Mesodermal cell (in vitro differentiated cells): ENCODE measurements at regions not wholly inside any gene's neighbourhood (a gene's known extent, or its start where the extent isn't known, plus 50 kb on each side); places are given as distances from the start of the nearest gene placed in this dataset.

Source experiments
- H3K27ac ChIP-seq: 2 replicates; pipeline ENCODE4 v1.7.0; 2013; ENCODE audit warnings: mild to moderate bottlenecking, low read depth, low read length, moderate library complexity; ENCODE audit not compliant: severe bottlenecking
- H3K36me3 ChIP-seq: 2 replicates; pipeline ENCODE4 v1.7.1; 2013; ENCODE audit warnings: mild to moderate bottlenecking, low read length, moderate library complexity; ENCODE audit not compliant: control insufficient read depth, insufficient read depth
- H3K4me1 ChIP-seq: one replicate; pipeline ENCODE4 v1.7.1; 2013; ENCODE audit warnings: mild to moderate bottlenecking, low read length; ENCODE audit not compliant: insufficient read depth, control insufficient read depth, poor library complexity, severe bottlenecking
- H3K4me3 ChIP-seq: 2 replicates; pipeline ENCODE4 v1.7.0; 2013; ENCODE audit warnings: low read length, control low read depth, mild to moderate bottlenecking; ENCODE audit not compliant: insufficient read depth, poor library complexity, severe bottlenecking; ENCODE audit errors: extremely low read depth
- H3K9me3 ChIP-seq: 2 replicates; pipeline ENCODE4 v1.7.1; 2013; ENCODE audit warnings: mild to moderate bottlenecking, low read length, moderate library complexity; ENCODE audit not compliant: control insufficient read depth
- WGBS, 2 experiments: methylation state at CpG; one replicate each; pipeline ENCODE4 v1.1.5; 2013; ENCODE audit warnings: missing lambda C conversion rate in 2 of 2; ENCODE audit not compliant: insufficient coverage in 2 of 2; 5-methylcytosine and 5-hydroxymethylcytosine counted together

- Histone ChIP-seq H3K27ac (no peak overlapping the region), H3K9me3 (no peaks in the 10 kb centered on the region), H3K4me1 (no peaks in the 10 kb centered on the region), H3K4me3 (no peak overlapping the region), H3K36me3 (no peaks in the 10 kb centered on the region)
- 100% methylated on average over 1 to 3 of the region's 5 CpGs for WGBS, 2 experiments
Measured at GRCh38 chrX:9356846-9357245, 108.0 kb upstream of the TBL1X start.

DNA sequence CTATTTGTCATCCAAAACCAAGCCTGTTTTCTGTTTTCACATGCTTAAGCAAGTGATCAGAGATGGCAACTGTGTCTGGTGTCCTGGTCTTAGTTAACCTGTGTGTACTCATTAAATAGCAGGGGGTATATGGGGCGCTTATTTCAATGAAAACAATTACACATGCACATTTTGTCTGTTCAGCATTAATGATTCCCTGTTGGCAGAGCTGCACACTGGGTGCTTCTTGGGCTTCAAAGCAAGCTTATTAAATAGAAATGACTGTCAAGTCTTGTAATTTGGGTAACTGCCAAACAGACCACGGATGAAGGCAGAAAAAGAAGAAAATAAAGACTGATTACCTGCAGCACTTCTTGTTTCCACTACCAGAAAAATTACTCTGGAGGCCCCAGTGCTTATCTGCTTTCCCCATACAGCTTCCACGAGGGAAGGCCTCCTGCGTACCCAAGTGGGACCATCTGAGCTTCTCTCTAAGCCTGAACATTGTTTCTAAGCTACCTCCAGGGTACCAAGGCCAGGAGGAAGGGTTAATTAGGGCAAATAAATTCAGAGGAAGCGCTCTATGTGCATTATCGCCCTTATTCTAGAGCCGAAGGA lies 107.2 kb upstream of the TBL1X start:
- no peaks in the 10 kb centered on the region for H3K36me3 ChIP-seq
- H3K4me3 ChIP-seq = no peak overlapping the region
- no peaks in the 10 kb centered on the region for H3K4me1 ChIP-seq
- no peaks in the 10 kb centered on the region for H3K9me3 ChIP-seq
- no CpG with 5 or more reads among the region's 7 CpGs for WGBS, 2 experiments
- no peak overlapping the region for H3K27ac ChIP-seq

DNA sequence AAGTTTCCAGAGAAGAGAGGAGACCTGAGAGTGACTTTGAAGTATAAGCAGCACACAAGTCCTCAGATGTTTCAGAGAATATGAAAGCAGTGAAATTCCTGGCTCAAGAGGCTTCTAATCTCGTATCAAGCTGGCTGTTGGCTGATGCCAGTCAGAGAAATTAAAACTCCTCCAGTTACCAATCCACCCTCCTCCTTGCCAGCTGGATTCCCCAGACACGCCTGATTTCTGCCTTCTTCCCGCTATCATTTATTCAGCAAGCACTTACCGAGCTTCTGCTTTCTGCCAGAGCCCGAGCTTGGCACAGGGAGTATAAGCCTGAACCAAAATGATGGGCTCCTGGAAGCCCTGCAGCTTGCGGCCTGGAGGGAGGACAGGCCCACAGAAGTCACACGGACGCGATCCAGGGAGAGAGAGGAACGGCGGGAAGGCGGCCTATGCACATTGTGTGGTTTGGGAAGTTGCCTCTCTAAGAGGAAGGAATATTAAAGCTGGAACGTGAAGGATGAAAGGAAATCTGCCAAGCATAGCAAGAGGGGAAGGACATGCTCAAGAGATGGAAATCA lies 102.4 kb upstream of the TBL1X start:
- H3K9me3 ChIP-seq = no peaks in the 10 kb centered on the region
- H3K36me3 ChIP-seq = no peaks in the 10 kb centered on the region
- 92 to 95% methylated on average over 5 to 7 of the region's 13 CpGs for WGBS, 2 experiments

GRCh38 chrX:9367421-9367820 lies 97.4 kb upstream of the TBL1X start:
- no peak overlapping the region for H3K4me3 ChIP-seq
- H3K4me1 ChIP-seq = no peaks in the 10 kb centered on the region
- H3K9me3 ChIP-seq = no peaks in the 10 kb centered on the region
- H3K27ac ChIP-seq = no peak overlapping the region
- H3K36me3 ChIP-seq = no peaks in the 10 kb centered on the region
- WGBS, 2 experiments = 75 to 80% methylated on average over 1 of the region's 2 CpGs

More for the DNA sequence above, 102.4 kb upstream of the TBL1X start:
- no peaks in the 10 kb centered on the region for H3K4me1 ChIP-seq
- no peak overlapping the region for H3K27ac ChIP-seq
- no peak overlapping the region for H3K4me3 ChIP-seq

GRCh38 chrX:9368262-9368661 lies 96.6 kb upstream of the TBL1X start:
- Histone ChIP-seq H3K9me3 (no peaks in the 10 kb centered on the region), H3K4me1 (no peaks in the 10 kb centered on the region), H3K27ac (no peak overlapping the region), H3K4me3 (no peak overlapping the region), H3K36me3 (no peaks in the 10 kb centered on the region)
- WGBS, 2 experiments = 80% methylated on average over 3 of the region's 6 CpGs; no CpG with 5 or more reads in 1 of the 2 experiments

GRCh38 chrX:9369802-9370291 lies 95.0 kb upstream of the TBL1X start:
- Histone ChIP-seq H3K4me1 (no peaks in the 10 kb centered on the region), H3K36me3 (no peaks in the 10 kb centered on the region), H3K27ac (no peak overlapping the region), H3K9me3 (no peaks in the 10 kb centered on the region), H3K4me3 (no peak overlapping the region)
- WGBS, 2 experiments = 94 to 97% methylated on average over 5 to 6 of the region's 10 CpGs

GRCh38 chrX:9370893-9371292 lies 94.0 kb upstream of the TBL1X start:
- Histone ChIP-seq H3K9me3 (no peaks in the 10 kb centered on the region), H3K4me3 (no peak overlapping the region), H3K27ac (no peak overlapping the region), H3K36me3 (no peaks in the 10 kb centered on the region), H3K4me1 (no peaks in the 10 kb centered on the region)
- 86 to 100% methylated on average over 1 of the region's 5 CpGs for WGBS, 2 experiments

GRCh38 chrX:9372866-9373265 lies 92.0 kb upstream of the TBL1X start:
- no peaks in the 10 kb centered on the region for H3K4me1 ChIP-seq
- no peak overlapping the region for H3K4me3 ChIP-seq
- no peaks in the 10 kb centered on the region for H3K9me3 ChIP-seq
- no peak overlapping the region for H3K27ac ChIP-seq
- WGBS, 2 experiments = 92 to 100% methylated on average over 8 to 10 of the region's 11 CpGs
- no peaks in the 10 kb centered on the region for H3K36me3 ChIP-seq

DNA sequence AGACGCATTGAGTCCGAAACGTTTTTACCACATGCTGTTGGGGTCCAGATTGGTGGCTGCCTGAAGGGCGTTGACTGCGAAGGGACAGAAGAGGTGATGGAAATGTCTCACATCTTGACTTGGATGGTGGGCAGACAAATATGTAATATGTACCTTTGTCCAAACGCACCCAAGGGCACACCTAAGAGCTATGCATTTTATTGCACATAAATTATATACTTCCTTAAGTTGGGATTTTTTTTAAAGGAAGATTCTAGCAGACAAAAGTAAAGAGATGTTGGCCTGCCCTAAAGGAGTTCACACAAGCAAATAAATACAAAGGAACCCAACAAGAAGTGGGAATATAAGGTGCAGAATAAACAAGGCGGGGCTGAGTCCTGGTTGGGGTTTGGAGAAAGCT lies 91.1 kb upstream of the TBL1X start:
- WGBS, 2 experiments = 90 to 94% methylated on average over 2 to 3 of the region's 7 CpGs

DNA sequence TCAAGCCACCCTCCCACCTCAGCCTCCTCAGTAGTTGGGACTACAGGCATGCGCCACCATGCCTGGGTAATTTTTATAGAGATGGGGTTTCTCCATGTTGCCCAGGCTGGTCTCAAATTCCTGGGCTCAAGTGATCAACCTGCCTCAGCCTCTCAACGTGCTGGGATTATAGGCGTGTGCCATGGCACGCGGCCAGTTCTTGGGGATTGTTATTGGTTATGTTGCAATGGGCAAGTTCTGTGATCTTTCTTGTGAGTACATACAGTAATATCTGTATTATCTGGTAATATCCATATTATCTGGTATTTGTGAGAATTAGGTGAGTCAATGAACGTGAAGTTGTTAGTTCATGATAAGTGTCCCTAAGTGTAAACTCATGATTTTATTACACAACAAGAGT lies 90.3 kb upstream of the TBL1X start:
- no peaks in the 10 kb centered on the region for H3K36me3 ChIP-seq
- H3K4me3 ChIP-seq = no peak overlapping the region
- H3K9me3 ChIP-seq = no peaks in the 10 kb centered on the region
- H3K27ac ChIP-seq = no peak overlapping the region
- H3K4me1 ChIP-seq = no peaks in the 10 kb centered on the region
- no CpG with 5 or more reads among the region's 6 CpGs for WGBS, 2 experiments

More for the DNA sequence above, 91.1 kb upstream of the TBL1X start:
- H3K9me3 ChIP-seq = no peaks in the 10 kb centered on the region
- no peaks in the 10 kb centered on the region for H3K36me3 ChIP-seq
- no peak overlapping the region for H3K27ac ChIP-seq
- H3K4me3 ChIP-seq = no peak overlapping the region
- H3K4me1 ChIP-seq = no peaks in the 10 kb centered on the region

GRCh38 chrX:9376111-9376510 lies 88.7 kb upstream of the TBL1X start:
- 100% methylated on average over 1 of the region's 4 CpGs; no CpG with 5 or more reads in 1 of the 2 experiments for WGBS, 2 experiments
- Histone ChIP-seq H3K4me3 (no peak overlapping the region), H3K4me1 (peaks cover 6% of the 10 kb centered on the region), H3K9me3 (no peaks in the 10 kb centered on the region), H3K27ac (no peak overlapping the region), H3K36me3 (no peaks in the 10 kb centered on the region)
